HG03045 (cell line): ENCODE measurements at regions not wholly inside any gene's neighbourhood (a gene's known extent, or its start where the extent isn't known, plus 50 kb on each side); places are given as distances from the start of the nearest gene placed in this dataset.
"Not testable (repeated sequence)": the region's sequence is repeated elsewhere in the genome, so short reads cannot be mapped to it uniquely, and the experiment has no call there.

Source experiments
- ATAC-seq: cut with Tn5 transposase; IDR thresholded peaks from one replicate; pipeline ENCODE4 v1.9.1; 2021; ENCODE audit warnings: mild to moderate bottlenecking, moderate library complexity; ENCODE audit not compliant: unreplicated experiment

DNA sequence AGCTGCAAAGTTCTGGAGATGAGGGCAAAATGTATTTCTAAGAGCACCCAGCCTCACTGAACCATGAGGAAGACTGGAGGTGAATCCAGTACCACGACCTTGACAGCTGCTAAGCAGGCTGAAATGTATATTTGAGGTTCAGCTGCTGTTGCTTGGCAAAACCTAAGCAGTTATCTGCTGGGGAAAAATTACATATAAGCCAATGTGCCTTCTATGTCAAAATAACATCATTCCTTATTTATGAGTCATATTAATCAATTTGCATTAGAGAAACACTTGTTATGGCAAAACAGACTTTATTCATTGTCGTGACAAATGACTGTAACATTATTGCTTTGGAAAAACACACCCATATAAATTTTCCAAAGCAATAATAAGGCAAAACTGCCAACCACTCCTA lies 560.5 kb upstream of the NR5A2 start:
- ATAC-seq = no peak

DNA sequence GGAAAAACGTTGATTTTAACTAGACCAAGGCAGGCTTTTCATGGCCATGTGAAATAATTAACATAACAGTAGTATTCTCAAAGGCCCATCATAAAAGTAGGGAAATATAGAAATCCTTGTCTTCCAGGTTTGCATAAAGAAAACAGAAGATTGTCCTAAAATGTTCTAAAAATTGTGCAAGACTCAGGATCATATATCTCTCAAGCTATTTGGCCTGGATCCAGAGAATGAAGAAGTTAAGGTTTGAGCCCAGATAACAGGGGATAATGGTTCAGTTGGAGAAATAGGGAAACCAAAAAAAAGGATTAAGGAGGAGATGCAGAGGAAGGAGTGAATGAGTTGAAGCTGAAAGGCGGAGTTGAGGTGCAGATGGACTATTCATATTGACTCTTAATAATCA lies 555.5 kb upstream of the NR5A2 start:
- ATAC-seq = no peak

DNA sequence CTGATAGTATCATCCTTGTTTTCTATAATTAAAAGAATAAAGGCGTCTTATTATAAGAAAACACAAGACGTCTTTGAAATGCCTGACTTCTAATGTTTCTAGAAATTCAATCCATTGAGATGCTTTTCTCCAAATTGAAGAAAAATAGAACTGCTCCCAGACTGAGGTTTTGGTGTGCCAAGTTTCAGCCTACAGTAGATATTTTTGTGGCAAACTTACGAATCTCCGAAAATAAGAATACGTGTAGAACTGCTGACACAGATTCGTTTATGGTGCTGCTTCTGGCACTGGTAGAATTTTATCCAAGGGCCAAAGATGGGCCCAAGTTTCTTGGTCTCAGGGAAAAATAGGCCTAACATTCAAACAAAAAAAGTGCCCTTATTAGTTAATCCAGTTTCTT lies 554.5 kb upstream of the NR5A2 start:
- no peak for ATAC-seq

DNA sequence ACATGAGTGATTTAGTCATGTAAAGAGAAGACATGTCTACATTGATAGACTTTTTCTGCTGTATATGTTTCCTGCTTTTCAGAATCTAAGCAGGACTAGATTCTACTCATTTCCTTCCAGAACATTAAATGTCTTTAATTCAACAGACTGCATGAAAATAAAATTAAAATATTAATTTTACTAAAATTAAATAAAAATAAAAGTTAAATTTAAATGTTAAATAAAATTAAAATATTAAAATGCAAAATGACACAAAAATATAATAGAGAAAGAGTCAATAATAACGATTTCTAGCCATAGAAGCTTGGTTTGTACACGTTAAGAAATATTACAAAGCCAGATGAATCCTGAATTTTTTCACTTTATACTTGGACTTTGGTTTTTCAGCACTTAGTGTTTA lies 552.8 kb upstream of the NR5A2 start:
- no peak for ATAC-seq

DNA sequence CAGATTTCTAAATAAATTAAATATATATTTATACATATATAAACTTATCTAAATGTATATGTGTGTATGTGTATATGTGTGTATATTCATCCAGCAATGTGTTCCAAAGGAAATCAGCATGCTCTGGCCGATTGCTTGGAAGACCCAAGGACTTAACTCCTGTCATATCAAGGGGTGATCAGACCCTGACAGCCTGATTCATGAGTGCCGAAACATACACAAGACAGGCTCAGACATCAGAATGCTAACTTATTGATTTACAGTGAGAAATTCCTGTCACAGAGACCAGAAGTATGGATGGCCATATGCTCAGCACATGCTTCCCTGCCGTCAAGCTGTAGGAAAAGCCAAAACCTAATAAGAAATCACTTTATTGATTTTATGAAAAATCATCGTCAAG lies 545.1 kb upstream of the NR5A2 start:
- no peak for ATAC-seq

DNA sequence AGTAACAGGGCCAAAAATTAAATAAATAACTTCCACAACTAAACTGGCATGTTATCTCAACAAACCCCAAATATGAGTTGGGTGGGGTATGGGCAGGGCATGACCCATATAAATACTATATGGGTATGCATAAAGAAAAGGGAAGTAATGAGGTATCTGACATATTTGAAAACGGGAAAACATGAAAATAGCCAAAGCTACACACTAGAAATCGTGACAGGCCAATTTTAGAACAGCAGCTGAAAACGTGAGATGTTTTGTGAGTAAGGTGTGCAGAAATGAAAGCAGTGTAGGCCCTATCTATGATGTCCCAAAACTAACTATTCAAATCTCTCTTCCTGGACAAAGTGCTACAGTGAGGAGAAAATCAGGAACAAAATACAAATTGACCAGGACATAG lies 537.9 kb upstream of the NR5A2 start:
- ATAC-seq = no peak

DNA sequence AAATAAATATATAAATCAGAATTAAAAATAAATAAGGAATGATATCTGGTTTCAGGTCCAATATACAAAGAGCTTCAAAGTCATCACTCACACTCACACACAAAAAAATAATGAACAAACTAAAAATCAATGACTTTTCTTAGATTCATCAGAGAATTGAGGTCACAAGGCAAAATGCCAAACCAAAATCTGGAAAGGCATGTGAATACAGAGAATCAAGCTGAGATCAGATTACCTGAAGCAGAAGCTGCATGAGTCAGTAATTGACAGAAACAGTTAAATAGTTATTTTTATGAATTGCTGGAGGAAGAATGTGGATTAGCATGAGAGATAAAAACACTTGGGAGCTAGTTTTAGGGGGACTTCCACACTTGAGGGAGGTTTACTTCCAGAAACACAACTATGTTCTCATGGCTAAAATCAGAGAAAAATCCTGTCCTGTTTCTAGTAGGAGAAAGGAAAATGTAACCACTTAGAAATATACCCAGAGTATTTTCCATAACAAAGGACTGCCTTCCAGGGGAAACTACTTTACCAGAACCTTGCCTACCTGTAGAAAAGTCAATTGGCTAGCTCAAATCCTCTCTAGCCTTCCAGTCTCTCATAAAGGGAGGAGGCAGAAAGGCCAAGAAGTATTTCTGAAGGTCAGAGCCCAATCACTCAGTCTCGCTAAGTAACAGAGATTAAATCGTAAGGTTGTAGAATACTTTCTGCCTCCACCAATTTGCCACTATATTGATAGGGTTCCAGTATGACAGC lies 536.6 kb upstream of the NR5A2 start:
- ATAC-seq = no peak

DNA sequence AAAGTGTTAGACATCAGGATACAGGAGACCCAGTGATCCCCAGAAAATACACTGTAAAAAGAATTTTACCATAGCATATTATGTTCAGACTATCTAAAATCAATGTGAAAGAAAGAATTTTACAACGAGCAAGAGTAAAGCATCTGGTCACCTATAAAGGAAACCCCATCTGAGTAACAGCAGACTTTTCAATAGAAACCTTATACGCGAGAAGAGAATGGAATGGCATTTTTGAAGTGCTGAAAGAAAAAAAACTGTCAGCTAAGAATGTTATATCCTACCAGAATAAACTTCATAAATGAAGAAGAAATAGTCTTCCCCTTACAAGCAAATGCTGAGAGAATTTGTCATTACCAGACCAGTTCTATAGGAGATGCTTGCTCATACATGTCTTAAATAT lies 532.1 kb upstream of the NR5A2 start:
- no peak for ATAC-seq

DNA sequence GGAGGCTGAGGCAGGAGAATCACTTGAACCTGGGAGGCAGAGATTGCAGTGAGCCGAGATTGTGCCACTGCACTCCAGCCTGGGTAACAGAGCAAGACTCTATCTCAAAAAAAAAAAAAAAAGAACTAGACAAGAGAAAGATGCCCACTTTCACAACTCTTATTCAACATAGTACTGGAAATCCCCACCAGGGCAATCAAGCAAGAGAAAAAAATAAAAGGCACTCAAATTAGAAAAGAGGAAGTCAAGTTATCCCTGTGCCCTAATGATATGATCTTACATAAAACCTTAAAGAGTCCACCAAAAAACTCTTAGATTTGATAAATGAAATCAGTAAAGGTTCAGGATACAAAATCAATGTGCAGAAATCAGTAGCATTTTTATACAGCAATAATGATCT lies 528.7 kb upstream of the NR5A2 start:
- ATAC-seq = not testable (repeated sequence)

DNA sequence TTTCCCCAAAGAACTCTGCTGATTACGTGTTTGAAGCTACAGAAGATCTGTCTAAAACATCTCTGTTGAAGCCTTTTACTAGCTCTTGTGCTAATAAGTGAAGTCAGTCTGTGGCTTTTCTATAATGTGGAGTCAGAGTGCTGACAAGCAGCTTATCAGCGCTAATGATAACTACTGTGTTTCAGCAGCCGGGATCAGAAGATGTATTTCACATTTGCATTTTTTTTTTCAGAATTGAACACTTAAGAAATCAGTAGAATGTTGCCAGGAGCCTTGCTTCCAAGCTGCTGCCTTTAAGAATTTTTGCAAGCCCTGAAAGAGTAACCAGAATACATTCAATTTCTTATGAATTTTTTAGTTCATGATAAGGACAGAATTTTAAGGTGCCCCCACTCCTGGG lies 519.4 kb upstream of the NR5A2 start:
- no peak for ATAC-seq

DNA sequence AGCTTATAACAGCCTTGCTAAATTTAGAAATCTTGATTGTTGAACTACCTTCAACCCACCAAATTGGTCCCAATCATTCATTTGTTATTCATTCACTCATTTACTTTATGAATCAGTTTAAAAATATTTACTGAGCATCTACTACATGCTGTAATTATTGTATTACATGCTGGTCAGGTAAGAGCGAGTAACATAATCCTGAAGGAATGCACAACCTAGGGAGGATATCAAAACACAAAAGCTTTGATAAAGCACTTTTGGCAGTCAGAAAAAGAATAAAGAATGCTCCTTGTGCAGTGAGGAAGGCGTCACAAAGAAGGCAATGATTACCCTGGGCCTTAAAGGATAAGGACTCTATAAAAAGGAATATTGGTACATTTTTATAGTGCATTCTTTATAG lies 518.9 kb upstream of the NR5A2 start:
- no peak for ATAC-seq

DNA sequence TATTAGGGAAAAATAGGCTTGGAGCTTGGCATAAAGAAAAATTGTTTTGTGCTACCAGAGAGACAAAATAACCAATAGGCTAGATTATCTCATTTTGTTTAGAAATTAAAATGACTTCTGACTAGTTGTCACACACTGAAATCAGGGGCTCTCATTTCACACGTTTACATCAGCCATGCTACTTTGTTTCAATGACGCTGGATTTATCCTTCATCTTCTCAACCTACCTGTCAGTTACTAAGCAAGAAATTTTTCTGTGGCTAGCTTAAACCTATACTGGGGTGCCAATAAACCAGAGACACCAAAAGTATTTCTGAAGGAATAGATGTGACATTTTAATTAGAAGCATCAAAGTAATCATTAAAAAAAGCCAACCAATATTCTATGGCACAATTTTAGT lies 518.1 kb upstream of the NR5A2 start:
- no peak for ATAC-seq

DNA sequence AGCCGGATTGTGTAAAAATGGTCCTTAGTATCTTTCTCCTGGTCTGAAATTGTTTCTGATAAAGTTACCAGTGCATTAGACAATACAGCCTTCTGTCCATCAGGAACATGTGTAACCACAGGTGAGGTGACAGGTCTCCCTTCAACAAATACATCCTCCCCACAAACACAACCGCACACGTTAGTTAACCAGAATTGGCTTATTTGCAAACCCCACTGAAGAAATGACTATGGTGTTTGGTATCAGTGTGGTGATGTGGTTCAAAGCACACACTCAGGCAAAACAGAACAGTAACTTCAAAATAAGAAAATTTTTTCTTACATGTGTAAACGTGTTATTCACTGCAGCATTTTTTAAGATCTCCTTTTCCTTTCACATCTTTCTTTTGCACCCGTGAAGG lies 517.2 kb upstream of the NR5A2 start:
- ATAC-seq = no peak

DNA sequence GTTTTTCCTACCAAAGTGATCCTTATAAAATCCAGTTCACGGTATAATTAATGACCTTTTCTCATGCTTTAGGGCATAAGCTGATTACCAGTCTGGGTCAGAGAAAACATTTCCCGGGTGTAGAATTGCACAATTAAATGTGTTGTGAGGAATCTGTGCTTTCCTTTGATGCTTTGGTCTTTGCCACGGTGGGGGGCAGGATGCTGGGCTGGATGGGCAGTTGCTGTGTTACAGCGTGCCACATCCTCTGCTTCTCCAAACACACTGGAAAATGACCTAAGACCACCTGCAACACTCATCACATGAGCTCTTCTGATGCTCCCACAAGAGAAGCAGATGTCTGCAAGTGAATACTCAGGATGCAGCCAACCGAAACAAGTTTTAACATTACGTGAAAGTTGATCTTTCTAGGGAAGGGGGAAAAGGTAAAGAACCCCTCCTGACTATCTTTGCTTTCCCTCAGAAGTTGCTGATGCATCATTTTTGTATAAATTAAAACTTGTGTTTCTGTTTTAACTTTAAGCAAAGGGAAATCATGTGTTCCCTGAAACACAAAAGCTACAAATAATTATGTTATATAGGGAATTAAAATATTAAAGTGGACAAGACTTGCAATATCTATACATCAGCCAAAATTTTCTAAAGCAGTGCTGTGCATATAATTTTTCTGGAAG lies 515.3 kb upstream of the NR5A2 start:
- no peak for ATAC-seq

DNA sequence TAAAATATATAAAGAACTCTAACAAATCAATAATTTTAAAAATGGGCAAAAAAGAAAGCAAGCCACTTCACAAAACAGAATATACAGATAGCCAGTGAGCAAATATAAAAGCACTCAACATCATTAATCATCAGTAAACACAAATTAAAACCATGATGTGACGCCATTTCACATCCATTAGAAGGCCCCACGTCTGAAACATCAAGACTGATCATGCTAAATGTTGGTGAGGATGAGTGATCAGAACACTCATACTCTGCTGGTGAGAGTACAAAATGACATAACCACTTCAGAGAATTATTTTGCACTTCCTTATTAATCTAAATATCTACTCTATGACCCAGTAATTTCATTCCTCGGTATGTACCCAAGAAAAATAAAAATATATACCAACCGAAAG lies 512.2 kb upstream of the NR5A2 start:
- ATAC-seq = no peak

DNA sequence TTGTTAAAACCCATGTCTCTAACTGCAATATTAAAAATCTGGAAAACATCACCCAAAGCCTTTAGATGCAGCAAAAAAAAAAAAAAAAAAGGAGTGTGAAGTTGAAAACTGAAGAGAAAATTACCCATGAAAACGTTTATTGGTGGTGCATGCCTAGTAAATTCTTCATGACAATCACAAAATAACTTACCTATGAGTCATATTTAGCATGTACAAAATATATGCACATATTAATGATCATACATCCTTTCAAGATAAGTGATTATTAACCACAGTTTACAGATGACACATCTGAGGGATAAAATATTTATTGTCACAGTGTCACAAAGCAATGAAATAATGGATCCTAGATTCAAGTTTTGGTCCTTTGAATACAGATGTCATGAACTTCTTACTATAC lies 505.2 kb upstream of the NR5A2 start:
- no peak for ATAC-seq

DNA sequence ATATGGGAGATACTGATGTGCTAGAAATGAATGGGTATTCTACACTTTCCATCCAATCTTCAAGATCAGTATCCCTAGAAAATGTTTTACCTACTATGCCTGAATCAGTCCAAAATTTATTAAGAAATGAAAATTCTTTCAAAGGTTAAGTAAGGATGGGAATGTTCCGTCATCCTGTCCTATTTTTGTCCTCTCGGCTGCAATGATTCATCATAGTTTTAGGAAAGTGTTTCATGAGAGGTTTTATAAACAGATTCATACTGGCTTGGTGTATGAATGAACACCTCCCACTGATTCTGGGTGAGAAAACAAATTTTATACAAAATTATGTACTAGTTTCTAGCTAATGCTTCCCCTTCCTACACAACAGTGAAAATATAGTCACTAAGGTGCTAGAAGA lies 504.6 kb upstream of the NR5A2 start:
- ATAC-seq = no peak

DNA sequence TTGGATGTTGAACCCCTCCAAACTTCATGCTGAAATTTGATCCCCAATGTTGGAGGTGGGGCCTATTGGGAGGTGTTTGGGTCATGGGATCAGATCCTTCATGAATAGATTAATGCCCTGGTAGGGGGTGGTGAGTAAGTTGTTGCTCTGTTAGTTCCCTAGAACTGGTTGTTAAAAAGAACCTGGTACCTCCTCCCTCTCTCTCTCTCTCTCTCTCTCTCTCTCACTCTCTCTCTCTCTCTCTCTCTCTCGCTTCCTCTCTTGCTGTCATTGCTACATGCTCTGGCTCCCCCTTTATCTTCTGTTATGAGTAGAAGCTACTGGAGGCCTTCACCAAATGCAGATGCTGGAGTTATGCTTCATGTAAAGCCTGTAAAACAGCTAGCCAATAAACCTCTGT lies 498.2 kb upstream of the NR5A2 start:
- ATAC-seq = no peak

DNA sequence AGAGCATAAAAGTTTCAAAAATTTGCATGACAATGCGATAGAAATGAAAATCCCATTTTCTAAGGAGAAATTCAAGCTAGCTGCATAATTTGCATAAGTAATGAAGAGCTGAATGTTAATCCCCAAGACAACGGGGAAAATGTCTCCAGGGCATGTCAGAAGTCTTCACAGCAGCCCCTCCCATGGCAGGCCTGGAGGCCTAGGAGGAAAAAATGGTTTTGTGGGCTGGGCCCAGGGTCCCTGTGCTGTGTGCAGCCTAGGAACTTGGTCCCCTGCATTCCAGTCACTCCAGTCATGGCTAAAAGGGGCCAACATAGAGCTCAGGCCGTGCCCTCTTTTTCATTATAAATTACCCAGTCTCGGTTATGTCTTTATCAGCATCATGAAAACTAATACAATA lies 494.1 kb upstream of the NR5A2 start:
- not testable (repeated sequence) for ATAC-seq

DNA sequence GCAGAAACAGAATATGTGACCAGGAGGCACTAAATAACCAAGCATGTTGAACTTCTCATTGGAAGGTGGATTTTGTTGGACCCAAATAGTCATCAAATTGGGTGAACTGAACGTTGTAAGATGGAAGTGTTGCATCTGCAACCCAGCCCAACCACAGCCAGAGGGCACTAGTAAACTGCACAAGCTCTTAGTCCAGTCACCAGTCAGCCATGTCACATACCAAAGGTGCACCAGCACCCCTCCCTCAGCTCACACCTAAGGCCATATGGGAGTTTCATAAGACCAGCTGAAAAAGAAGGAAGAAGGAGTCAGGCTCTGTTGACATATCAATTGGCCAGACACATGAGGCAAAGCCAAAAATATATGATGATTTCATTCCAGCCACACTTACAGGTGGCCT lies 481.7 kb upstream of the NR5A2 start:
- ATAC-seq = no peak

DNA sequence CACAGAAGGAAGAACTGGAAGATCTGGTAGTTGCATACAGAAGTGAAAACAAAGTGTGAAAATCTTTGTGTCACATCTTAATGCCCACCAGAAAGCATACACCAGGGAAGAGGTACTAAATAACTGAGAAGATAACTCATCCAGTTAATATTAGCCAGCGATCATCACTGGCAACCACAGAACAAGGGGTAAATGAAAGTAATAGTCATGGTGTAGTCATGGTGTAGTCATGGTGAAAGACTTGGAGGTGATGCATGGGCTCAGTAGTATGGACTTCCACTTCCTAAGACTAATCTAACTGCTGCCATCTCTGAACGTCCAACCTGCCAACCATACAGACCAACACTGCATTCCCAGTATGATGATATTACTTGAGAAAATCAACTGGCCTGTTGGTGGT lies 481.2 kb upstream of the NR5A2 start:
- ATAC-seq = no peak

DNA sequence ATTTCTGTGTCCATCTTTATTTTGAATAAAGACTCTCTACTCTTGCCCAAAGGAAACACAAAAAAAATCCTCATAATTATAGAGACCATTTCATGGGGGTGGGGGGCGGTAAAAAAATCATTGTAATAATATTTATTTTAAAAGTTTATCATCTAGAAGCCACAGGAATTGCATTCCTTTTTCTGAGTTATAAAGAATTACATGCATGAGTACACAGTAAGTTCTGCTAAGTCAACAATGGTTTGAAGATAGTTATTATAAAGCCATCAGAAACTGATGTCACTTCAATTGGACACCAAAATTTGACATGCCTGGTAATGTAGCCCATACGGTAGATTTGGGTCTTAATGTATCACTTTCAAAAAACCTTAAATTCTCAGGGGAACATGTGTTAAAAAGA lies 478.1 kb upstream of the NR5A2 start:
- ATAC-seq = no peak
